C4-2B (cell line): ENCODE measurements at regions not wholly inside any gene's neighbourhood (a gene's known extent, or its start where the extent isn't known, plus 50 kb on each side); places are given as distances from the start of the nearest gene placed in this dataset.

Experiments
- CTCF ChIP-seq: fragments of 450-650 bp; conservative IDR thresholded peaks from 2 replicates; pipeline ENCODE4 v1.5.1; 2017; ENCODE audit warnings: mild to moderate bottlenecking
- ZFX ChIP-seq: fragments of 450-650 bp; IDR thresholded peaks from 2 replicates; pipeline ENCODE4 v1.6.1; 2017

GRCh38 chr4:129248621-129249020 is 152.7 kb downstream of the C4orf33 start:
- TF ChIP-seq CTCF, result no peak
- TF ChIP-seq ZFX, result no peak
